ENCODE measurements at regions not wholly inside any gene's neighbourhood (a gene's known extent, or its start where the extent isn't known, plus 50 kb on each side); places are given as distances from the start of the nearest gene placed in this dataset.

GRCh38 chr6:142686507-142686887 is 258.5 kb downstream of the HIVEP2 start:
- no peaks in the 10 kb centered on the region for H3K9me2 ChIP-seq (ENCODE audit: insufficient read depth, low read length)
- no peak for TF ChIP-seq EZH2phosphoT487 (IDR thresholded peaks at IDR 0.05; ENCODE audit: borderline replicate concordance, low read depth, low read length)
- TF ChIP-seq, protein P1, sequence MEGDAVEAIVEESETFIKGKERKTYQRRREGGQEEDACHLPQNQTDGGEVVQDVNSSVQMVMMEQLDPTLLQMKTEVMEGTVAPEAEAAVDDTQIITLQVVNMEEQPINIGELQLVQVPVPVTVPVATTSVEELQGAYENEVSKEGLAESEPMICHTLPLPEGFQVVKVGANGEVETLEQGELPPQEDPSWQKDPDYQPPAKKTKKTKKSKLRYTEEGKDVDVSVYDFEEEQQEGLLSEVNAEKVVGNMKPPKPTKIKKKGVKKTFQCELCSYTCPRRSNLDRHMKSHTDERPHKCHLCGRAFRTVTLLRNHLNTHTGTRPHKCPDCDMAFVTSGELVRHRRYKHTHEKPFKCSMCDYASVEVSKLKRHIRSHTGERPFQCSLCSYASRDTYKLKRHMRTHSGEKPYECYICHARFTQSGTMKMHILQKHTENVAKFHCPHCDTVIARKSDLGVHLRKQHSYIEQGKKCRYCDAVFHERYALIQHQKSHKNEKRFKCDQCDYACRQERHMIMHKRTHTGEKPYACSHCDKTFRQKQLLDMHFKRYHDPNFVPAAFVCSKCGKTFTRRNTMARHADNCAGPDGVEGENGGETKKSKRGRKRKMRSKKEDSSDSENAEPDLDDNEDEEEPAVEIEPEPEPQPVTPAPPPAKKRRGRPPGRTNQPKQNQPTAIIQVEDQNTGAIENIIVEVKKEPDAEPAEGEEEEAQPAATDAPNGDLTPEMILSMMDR (conservative IDR thresholded peaks at IDR 0.05; ENCODE audit: low read length): no peak
- no peaks in the 10 kb centered on the region for H3K79me2 ChIP-seq (ENCODE audit: insufficient read depth, low read depth, low read length)
- H3K4me2 ChIP-seq (ENCODE audit: low read length): no peak overlapping the region
- no peak overlapping the region for H3K27ac ChIP-seq (ENCODE audit: low read depth, low read length, poor library complexity, severe bottlenecking)
- ChIA-PET POLR2A (interaction anchor here (0.6 to 0.7 kb wide), 2 partner anchors 36 to 232 kb away, joined by 3 to 5 read pairs; no protein-coding TSS in a partner anchor), CTCF (ENCODE audit: unreplicated experiment) (no interaction called here)
- H3K9me3 ChIP-seq (ENCODE audit: low read length): no peaks in the 10 kb centered on the region
- no peak overlapping the region for H3K4me3 ChIP-seq (ENCODE audit: low read depth, low read length, poor library complexity, severe bottlenecking)
- BruUV-seq (replicated peaks): no TSS peak
- no peaks in the 10 kb centered on the region for H3K36me3 ChIP-seq (ENCODE audit: insufficient read depth, low read length)
- no peak overlapping the region for H2AFZ ChIP-seq (ENCODE audit: low read length)
- H3K4me1 ChIP-seq (ENCODE audit: insufficient read depth, low read length, poor library complexity, severe bottlenecking): no peaks in the 10 kb centered on the region
- no peak for DNase-seq (ENCODE audit: low spot score)
- no peaks in the 10 kb centered on the region for H4K20me1 ChIP-seq (ENCODE audit: insufficient read depth, low read length)
- intact Hi-C loops (cut with micrococcal nuclease; ENCODE audit: unreplicated experiment): no loop called here

DNA sequence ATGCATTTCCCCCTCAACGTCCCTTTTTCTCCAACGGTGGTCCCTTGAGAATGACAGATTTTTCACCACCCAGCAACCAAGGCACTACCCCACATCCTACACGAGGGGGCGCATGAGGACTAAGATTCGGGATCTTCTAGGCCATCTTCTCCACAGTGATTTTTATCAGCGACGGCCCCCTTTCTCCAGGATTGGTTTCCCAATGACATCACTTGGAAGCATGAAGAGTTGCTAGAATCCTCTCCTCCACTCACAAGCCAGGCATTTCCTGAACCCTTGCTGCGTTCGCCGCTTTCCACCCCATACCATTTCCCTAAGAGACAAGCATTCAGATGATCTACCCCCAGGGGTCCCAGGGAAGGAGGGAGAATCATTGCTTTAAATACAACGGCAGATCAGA is 252.0 kb downstream of the HIVEP2 start:
- Histone ChIP-seq H3K9me2 (ENCODE audit: insufficient read depth, low read length) (no peaks in the 10 kb centered on the region), H3K27ac (ENCODE audit: low read depth, low read length, poor library complexity, severe bottlenecking) (no peak overlapping the region), H3K4me2 (ENCODE audit: low read length) (no peak overlapping the region), H3K36me3 (ENCODE audit: insufficient read depth, low read length) (no peaks in the 10 kb centered on the region), H2AFZ (ENCODE audit: low read length) (no peak overlapping the region), H4K20me1 (ENCODE audit: insufficient read depth, low read length) (no peaks in the 10 kb centered on the region), H3K4me3 (ENCODE audit: low read depth, low read length, poor library complexity, severe bottlenecking) (no peak overlapping the region), H3K79me2 (ENCODE audit: insufficient read depth, low read depth, low read length) (no peaks in the 10 kb centered on the region), H3K4me1 (ENCODE audit: insufficient read depth, low read length, poor library complexity, severe bottlenecking) (no peaks in the 10 kb centered on the region), H3K9me3 (ENCODE audit: low read length) (no peaks in the 10 kb centered on the region)
- intact Hi-C loops (cut with micrococcal nuclease; ENCODE audit: unreplicated experiment): loop anchor here (1.0 to 10.0 kb wide), 8 partner anchors 194 to 812 kb away; partner anchors contain the start of gene HIVEP2
- ChIA-PET CTCF (ENCODE audit: unreplicated experiment) (interaction anchor here (2.2 kb wide), 1 partner anchor 334 kb away, joined by 7 read pairs; no protein-coding TSS in a partner anchor), POLR2A (no interaction called here)
- peak; percentile 70 for DNase-seq (ENCODE audit: low spot score)
- no TSS peak for BruUV-seq (replicated peaks)
- TF ChIP-seq, protein P1 (conservative IDR thresholded peaks at IDR 0.05; ENCODE audit: low read length): peak; percentile 98
- no peak for TF ChIP-seq EZH2phosphoT487 (IDR thresholded peaks at IDR 0.05; ENCODE audit: borderline replicate concordance, low read depth, low read length)

DNA sequence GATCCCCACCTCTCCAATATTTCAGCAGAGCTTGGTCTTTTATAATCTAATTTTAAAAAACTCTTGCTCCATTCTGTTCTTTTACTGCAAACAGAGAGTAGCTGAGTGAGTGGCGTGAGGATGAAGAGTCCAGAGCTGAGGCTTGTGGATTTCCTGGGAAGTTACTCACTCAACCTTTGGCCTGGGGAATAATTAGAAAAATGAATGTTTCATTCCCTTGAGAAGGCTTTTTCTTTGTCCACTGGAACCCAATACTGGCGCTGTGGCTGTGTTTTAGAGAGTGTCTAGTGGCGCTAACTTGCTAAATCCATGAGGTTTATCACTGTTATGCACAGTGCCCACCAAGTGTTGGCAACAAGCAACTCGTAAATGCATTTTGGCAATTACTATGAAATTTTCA is 251.5 kb downstream of the HIVEP2 start:
- Histone ChIP-seq H3K4me3 (ENCODE audit: low read depth, low read length, poor library complexity, severe bottlenecking) (no peak overlapping the region), H3K9me2 (ENCODE audit: insufficient read depth, low read length) (no peaks in the 10 kb centered on the region), H3K79me2 (ENCODE audit: insufficient read depth, low read depth, low read length) (no peaks in the 10 kb centered on the region), H4K20me1 (ENCODE audit: insufficient read depth, low read length) (no peaks in the 10 kb centered on the region), H3K9me3 (ENCODE audit: low read length) (no peaks in the 10 kb centered on the region), H3K36me3 (ENCODE audit: insufficient read depth, low read length) (no peaks in the 10 kb centered on the region), H3K4me1 (ENCODE audit: insufficient read depth, low read length, poor library complexity, severe bottlenecking) (no peaks in the 10 kb centered on the region), H3K27ac (ENCODE audit: low read depth, low read length, poor library complexity, severe bottlenecking) (no peak overlapping the region), H3K4me2 (ENCODE audit: low read length) (no peak overlapping the region), H2AFZ (ENCODE audit: low read length) (no peak overlapping the region)
- intact Hi-C loops (cut with micrococcal nuclease; ENCODE audit: unreplicated experiment): loop anchor here (1.0 to 10.0 kb wide), 8 partner anchors 193 to 811 kb away; partner anchors contain the start of gene HIVEP2
- POLR2A ChIA-PET: no interaction called here
- BruUV-seq (replicated peaks): no TSS peak
- TF ChIP-seq EZH2phosphoT487 (IDR thresholded peaks at IDR 0.05; ENCODE audit: borderline replicate concordance, low read depth, low read length): no peak
- TF ChIP-seq, protein P1 (conservative IDR thresholded peaks at IDR 0.05; ENCODE audit: low read length): no peak
- no peak for DNase-seq (ENCODE audit: low spot score)
- CTCF ChIA-PET (ENCODE audit: unreplicated experiment): interaction anchor here (2.2 kb wide), 1 partner anchor 333 kb away, joined by 7 read pairs; no protein-coding TSS in a partner anchor
